Stomach (tissue), 4 donors: ENCODE measurements at regions not wholly inside any gene's neighbourhood (a gene's known extent, or its start where the extent isn't known, plus 50 kb on each side); places are given as distances from the start of the nearest gene placed in this dataset.

Experiments
- CTCF ChIP-seq, 7 experiments: fragments of 450-650 bp in 4 of 7; fragments of 200-600 bp in 3 of 7; sonication (generic) in 3 of 7; IDR thresholded peaks; one replicate each; pipeline ENCODE4 v1.5.1; 2016 to 2019; ENCODE audit warnings: antibody characterized with exemption in 7 of 7, control low read depth in 2 of 7, mild to moderate bottlenecking in 1 of 7
- POLR2AphosphoS5 ChIP-seq, 3 donors: sonication (generic); formaldehyde crosslinking; IDR thresholded peaks; one replicate each; pipeline ENCODE4 v1.6.1; 2016; ENCODE audit warnings: antibody characterized with exemption in 3 of 3

- TF ChIP-seq CTCF (IDR thresholded peaks at IDR 0.05) (no peak), POLR2AphosphoS5 (IDR thresholded peaks at IDR 0.05) (no peak)
These were observed 76.4 kb upstream of the TBL1X start for GRCh38 chrX:9388450-9388849.
